ENCODE measurements at regions not wholly inside any gene's neighbourhood (a gene's known extent, or its start where the extent isn't known, plus 50 kb on each side); places are given as distances from the start of the nearest gene placed in this dataset.

DNA sequence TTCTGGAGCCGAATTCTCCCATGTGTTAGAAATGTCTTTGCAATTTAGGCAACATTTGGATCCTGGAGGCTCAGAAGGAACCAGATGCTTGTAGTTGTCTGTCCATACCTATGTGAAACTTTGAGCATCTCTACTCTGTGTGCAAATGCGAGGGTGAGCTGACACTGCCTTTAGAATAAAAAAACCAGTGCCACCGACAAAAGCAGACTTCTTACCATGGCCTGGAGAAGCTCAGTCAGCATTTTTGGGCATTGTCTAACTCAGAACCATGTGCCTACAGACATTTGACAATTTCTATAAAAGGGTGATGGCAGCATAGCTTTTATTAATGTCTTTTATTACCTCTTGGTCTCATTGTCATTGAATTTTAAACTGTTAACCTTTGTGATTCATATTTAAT lies 78.4 kb upstream of the PPM1H start:
- Histone ChIP-seq H3K4me1 (ENCODE audit: insufficient read depth, low read length, poor library complexity, severe bottlenecking) (no peaks in the 10 kb centered on the region), H3K4me2 (ENCODE audit: low read depth, low read length, poor library complexity, severe bottlenecking) (no peak overlapping the region), H3K9ac (ENCODE audit: low read depth, low read length, poor library complexity, severe bottlenecking) (no peak overlapping the region), H3F3A (ENCODE audit: low read depth) (no peaks in the 10 kb centered on the region), H3K36me3 (ENCODE audit: insufficient read depth, low read length) (no peaks in the 10 kb centered on the region), H4K20me1 (ENCODE audit: insufficient read depth, low read length, poor library complexity, severe bottlenecking) (no peaks in the 10 kb centered on the region), H3K9me2 (replicated peaks; ENCODE audit: low read depth, low read length) (no peaks in the 10 kb centered on the region), H2AFZ (ENCODE audit: low read length) (no peak overlapping the region), H3K9me3 (ENCODE audit: insufficient read depth, low read depth, low read length) (no peaks in the 10 kb centered on the region), H3K79me2 (ENCODE audit: insufficient read depth, low read length) (no peaks in the 10 kb centered on the region), H3K27me3 (ENCODE audit: insufficient read depth, low read length, poor library complexity, severe bottlenecking) (no peaks in the 10 kb centered on the region), H3K4me3 (ENCODE audit: low read length, poor library complexity, severe bottlenecking) (no peak overlapping the region)
- TF ChIP-seq EZH2phosphoT487 (IDR thresholded peaks at IDR 0.05; ENCODE audit: borderline replicate concordance), result no peak
- TF ChIP-seq, protein P1, sequence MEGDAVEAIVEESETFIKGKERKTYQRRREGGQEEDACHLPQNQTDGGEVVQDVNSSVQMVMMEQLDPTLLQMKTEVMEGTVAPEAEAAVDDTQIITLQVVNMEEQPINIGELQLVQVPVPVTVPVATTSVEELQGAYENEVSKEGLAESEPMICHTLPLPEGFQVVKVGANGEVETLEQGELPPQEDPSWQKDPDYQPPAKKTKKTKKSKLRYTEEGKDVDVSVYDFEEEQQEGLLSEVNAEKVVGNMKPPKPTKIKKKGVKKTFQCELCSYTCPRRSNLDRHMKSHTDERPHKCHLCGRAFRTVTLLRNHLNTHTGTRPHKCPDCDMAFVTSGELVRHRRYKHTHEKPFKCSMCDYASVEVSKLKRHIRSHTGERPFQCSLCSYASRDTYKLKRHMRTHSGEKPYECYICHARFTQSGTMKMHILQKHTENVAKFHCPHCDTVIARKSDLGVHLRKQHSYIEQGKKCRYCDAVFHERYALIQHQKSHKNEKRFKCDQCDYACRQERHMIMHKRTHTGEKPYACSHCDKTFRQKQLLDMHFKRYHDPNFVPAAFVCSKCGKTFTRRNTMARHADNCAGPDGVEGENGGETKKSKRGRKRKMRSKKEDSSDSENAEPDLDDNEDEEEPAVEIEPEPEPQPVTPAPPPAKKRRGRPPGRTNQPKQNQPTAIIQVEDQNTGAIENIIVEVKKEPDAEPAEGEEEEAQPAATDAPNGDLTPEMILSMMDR (conservative IDR thresholded peaks at IDR 0.05; ENCODE audit: low read length), result no peak

DNA sequence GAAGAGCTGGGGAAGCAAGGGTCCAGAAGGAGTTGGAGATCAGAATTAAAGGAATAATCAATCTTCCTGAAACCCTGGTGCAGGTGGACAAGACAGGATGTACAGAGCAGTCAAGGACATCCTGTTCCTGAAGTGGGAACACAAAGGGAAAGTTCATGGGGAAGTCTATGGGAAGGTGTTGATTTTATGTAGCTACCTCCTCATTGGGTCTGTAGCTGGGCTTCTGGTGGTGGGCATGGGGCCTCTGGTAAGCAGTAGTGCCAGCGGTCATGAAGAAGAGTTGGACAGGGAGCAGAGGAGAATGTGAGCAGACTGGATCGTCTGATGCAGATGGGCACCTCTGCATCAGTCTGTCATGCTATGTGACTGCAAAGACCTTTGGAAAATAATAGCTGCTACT lies 75.7 kb upstream of the PPM1H start:
- H3K4me2 ChIP-seq (ENCODE audit: low read depth, low read length, poor library complexity, severe bottlenecking), result no peak overlapping the region
- no peak overlapping the region for H3K9ac ChIP-seq (ENCODE audit: low read depth, low read length, poor library complexity, severe bottlenecking)
- no peaks in the 10 kb centered on the region for H3K27me3 ChIP-seq (ENCODE audit: insufficient read depth, low read length, poor library complexity, severe bottlenecking)
- no peaks in the 10 kb centered on the region for H3K9me3 ChIP-seq (ENCODE audit: insufficient read depth, low read depth, low read length)
- no peaks in the 10 kb centered on the region for H3K4me1 ChIP-seq (ENCODE audit: insufficient read depth, low read length, poor library complexity, severe bottlenecking)
- no peak overlapping the region for H2AFZ ChIP-seq (ENCODE audit: low read length)
- no peak overlapping the region for H3K4me3 ChIP-seq (ENCODE audit: low read length, poor library complexity, severe bottlenecking)
- no peak for TF ChIP-seq EZH2phosphoT487 (IDR thresholded peaks at IDR 0.05; ENCODE audit: borderline replicate concordance)
- TF ChIP-seq, protein P1 (conservative IDR thresholded peaks at IDR 0.05; ENCODE audit: low read length), result no peak
- no peaks in the 10 kb centered on the region for H3F3A ChIP-seq (ENCODE audit: low read depth)
- no peaks in the 10 kb centered on the region for H3K79me2 ChIP-seq (ENCODE audit: insufficient read depth, low read length)
- H3K36me3 ChIP-seq (ENCODE audit: insufficient read depth, low read length), result no peaks in the 10 kb centered on the region
- H4K20me1 ChIP-seq (ENCODE audit: insufficient read depth, low read length, poor library complexity, severe bottlenecking), result no peaks in the 10 kb centered on the region
- H3K9me2 ChIP-seq (replicated peaks; ENCODE audit: low read depth, low read length), result no peaks in the 10 kb centered on the region

DNA sequence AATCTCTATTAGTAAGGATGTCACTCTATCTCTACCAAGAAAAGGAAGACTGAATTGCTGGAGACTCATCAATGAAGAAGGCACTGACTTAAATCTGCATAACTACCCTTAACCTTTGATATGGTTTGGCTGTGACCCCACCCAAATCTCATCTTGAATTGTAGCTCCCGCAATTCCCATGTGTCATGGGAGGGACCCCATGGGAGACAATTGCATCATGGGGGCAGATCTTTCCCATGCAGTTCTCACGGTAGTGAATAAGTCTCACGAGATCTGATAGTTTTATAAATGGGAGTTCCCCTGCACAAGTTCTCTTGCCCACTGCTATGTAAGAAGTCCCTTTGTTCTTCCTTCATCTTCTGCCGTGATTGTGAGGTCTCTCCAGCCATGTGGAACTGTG lies 73.4 kb upstream of the PPM1H start:
- Histone ChIP-seq H3K36me3 (ENCODE audit: insufficient read depth, low read length) (no peaks in the 10 kb centered on the region), H3K9me2 (replicated peaks; ENCODE audit: low read depth, low read length) (no peaks in the 10 kb centered on the region), H2AFZ (ENCODE audit: low read length) (no peak overlapping the region), H3K4me1 (ENCODE audit: insufficient read depth, low read length, poor library complexity, severe bottlenecking) (no peaks in the 10 kb centered on the region), H3F3A (ENCODE audit: low read depth) (no peaks in the 10 kb centered on the region), H3K9ac (ENCODE audit: low read depth, low read length, poor library complexity, severe bottlenecking) (no peak overlapping the region), H3K79me2 (ENCODE audit: insufficient read depth, low read length) (no peaks in the 10 kb centered on the region), H3K27me3 (ENCODE audit: insufficient read depth, low read length, poor library complexity, severe bottlenecking) (no peaks in the 10 kb centered on the region), H3K4me2 (ENCODE audit: low read depth, low read length, poor library complexity, severe bottlenecking) (no peak overlapping the region), H4K20me1 (ENCODE audit: insufficient read depth, low read length, poor library complexity, severe bottlenecking) (no peaks in the 10 kb centered on the region), H3K9me3 (ENCODE audit: insufficient read depth, low read depth, low read length) (no peaks in the 10 kb centered on the region), H3K4me3 (ENCODE audit: low read length, poor library complexity, severe bottlenecking) (no peak overlapping the region)
- TF ChIP-seq EZH2phosphoT487 (IDR thresholded peaks at IDR 0.05; ENCODE audit: borderline replicate concordance), result no peak

DNA sequence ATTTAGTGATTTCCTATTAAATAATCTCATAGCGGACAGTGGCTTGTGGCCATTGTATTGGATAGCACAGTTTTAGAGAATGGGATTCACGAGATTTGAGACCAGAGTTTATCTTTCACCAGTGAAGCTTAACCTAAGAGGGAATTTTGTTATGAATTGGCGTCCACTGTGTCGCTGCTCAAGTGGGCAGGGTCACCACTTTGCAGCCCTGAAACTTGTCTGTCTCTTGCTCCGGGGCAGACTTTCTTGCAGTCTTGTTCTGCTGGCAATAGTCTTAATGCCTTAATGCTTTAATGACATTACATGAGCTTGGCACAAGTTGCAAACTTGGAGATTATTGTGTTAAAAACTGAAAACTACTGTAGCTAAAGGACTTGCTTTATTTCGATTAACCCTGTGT lies 72.8 kb upstream of the PPM1H start:
- Histone ChIP-seq H3K4me2 (ENCODE audit: low read depth, low read length, poor library complexity, severe bottlenecking) (no peak overlapping the region), H3K79me2 (ENCODE audit: insufficient read depth, low read length) (no peaks in the 10 kb centered on the region), H3F3A (ENCODE audit: low read depth) (no peaks in the 10 kb centered on the region), H3K9me2 (replicated peaks; ENCODE audit: low read depth, low read length) (no peaks in the 10 kb centered on the region), H3K4me1 (ENCODE audit: insufficient read depth, low read length, poor library complexity, severe bottlenecking) (no peaks in the 10 kb centered on the region), H3K9me3 (ENCODE audit: insufficient read depth, low read depth, low read length) (no peaks in the 10 kb centered on the region), H2AFZ (ENCODE audit: low read length) (no peak overlapping the region), H3K4me3 (ENCODE audit: low read length, poor library complexity, severe bottlenecking) (no peak overlapping the region), H3K27me3 (ENCODE audit: insufficient read depth, low read length, poor library complexity, severe bottlenecking) (no peaks in the 10 kb centered on the region), H4K20me1 (ENCODE audit: insufficient read depth, low read length, poor library complexity, severe bottlenecking) (no peaks in the 10 kb centered on the region), H3K36me3 (ENCODE audit: insufficient read depth, low read length) (no peaks in the 10 kb centered on the region), H3K9ac (ENCODE audit: low read depth, low read length, poor library complexity, severe bottlenecking) (no peak overlapping the region)
- TF ChIP-seq EZH2phosphoT487 (IDR thresholded peaks at IDR 0.05; ENCODE audit: borderline replicate concordance), result no peak
- TF ChIP-seq, protein P1 (conservative IDR thresholded peaks at IDR 0.05; ENCODE audit: low read length), result no peak
